Gastroesophageal sphincter (tissue), 3 donors: ENCODE measurements at regions not wholly inside any gene's neighbourhood (a gene's known extent, or its start where the extent isn't known, plus 50 kb on each side); places are given as distances from the start of the nearest gene placed in this dataset.

ENCODE experiments used
- EP300 ChIP-seq: sonication (generic); formaldehyde crosslinking; IDR thresholded peaks from one replicate; pipeline ENCODE4 v1.6.1; 2017; ENCODE audit warnings: antibody characterized with exemption, mild to moderate bottlenecking
- POLR2A ChIP-seq, 2 donors: fragments of 450-650 bp; IDR thresholded peaks; one replicate each; pipeline ENCODE4 v1.6.1; 2017; ENCODE audit warnings: antibody characterized with exemption in 2 of 2, mild to moderate bottlenecking in 2 of 2, moderate library complexity in 1 of 2
- TF ChIP-seq, protein P1 (sequence below), 4 experiments: fragments of 200-600 bp in 2 of 4; fragments of 450-650 bp in 2 of 4; sonication (generic) in 1 of 4; IDR thresholded peaks; one replicate each; pipeline ENCODE4 v1.5.1; 2017 to 2019; ENCODE audit warnings: antibody characterized with exemption in 4 of 4, mild to moderate bottlenecking in 2 of 4, moderate library complexity in 2 of 4

DNA sequence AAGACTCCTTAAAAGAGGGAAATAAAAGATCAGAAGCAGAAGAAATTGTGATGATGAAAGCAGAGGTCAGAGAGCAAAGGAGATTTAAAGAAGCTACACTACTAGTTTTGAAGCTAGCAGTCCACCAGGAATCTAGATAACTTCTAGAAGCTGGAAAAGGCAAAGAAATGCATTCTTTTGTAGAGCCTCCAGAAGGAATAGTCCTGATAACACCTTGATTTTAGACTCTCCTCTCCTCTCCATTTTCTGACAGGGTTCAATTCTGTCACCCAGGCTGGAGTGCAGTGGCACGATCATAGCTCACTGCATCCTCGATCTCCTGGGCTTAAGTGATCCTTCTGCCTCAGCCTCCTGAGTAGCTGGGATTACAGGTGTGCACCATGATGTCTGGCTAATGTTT lies 1187.3 kb upstream of the CNTN5 start:
- TF ChIP-seq, protein P1, sequence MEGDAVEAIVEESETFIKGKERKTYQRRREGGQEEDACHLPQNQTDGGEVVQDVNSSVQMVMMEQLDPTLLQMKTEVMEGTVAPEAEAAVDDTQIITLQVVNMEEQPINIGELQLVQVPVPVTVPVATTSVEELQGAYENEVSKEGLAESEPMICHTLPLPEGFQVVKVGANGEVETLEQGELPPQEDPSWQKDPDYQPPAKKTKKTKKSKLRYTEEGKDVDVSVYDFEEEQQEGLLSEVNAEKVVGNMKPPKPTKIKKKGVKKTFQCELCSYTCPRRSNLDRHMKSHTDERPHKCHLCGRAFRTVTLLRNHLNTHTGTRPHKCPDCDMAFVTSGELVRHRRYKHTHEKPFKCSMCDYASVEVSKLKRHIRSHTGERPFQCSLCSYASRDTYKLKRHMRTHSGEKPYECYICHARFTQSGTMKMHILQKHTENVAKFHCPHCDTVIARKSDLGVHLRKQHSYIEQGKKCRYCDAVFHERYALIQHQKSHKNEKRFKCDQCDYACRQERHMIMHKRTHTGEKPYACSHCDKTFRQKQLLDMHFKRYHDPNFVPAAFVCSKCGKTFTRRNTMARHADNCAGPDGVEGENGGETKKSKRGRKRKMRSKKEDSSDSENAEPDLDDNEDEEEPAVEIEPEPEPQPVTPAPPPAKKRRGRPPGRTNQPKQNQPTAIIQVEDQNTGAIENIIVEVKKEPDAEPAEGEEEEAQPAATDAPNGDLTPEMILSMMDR (IDR thresholded peaks at IDR 0.05): no peak
- TF ChIP-seq EP300 (no peak), POLR2A (IDR thresholded peaks at IDR 0.05) (no peak)
